ENCODE measurements at regions not wholly inside any gene's neighbourhood (a gene's known extent, or its start where the extent isn't known, plus 50 kb on each side); places are given as distances from the start of the nearest gene placed in this dataset.

DNA sequence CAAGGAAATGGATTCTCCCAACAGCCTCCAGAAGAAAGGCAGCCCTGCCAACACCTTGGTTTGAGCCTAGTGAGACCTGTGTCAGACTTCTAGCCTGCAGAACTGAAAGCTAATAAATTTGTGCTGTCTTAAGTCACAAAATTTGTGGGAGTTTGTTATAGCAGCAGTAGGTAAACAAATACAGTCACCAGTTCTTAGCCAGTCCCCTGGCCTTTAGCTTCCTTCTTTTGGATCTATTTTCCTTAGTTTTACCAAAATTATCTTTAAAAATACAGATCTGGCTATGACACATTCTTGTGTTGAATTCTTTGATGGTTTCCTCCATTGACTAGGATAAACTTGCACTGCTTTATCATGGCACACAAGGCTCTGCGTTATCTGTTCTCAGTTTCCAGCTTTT is 697.9 kb upstream of the FANCL start:
- no peaks in the 10 kb centered on the region for H3K36me3 ChIP-seq (replicated peaks in 1 of 2; ENCODE audit: control extremely low read depth in 1 of 2, control insufficient read depth in 1 of 2, extremely low read depth in 1 of 2, insufficient read depth in 2 of 2, low read length in 1 of 2)
- no peak overlapping the region for H2AFZ ChIP-seq (ENCODE audit: insufficient read depth, low read depth, low read length, poor library complexity, severe bottlenecking)
- H3K79me2 ChIP-seq (ENCODE audit: control insufficient read depth, insufficient read depth, low read length) = no peaks in the 10 kb centered on the region
- H3K27ac Mint-ChIP-seq = no peak overlapping the region
- H3K27ac ChIP-seq (ENCODE audit: low read length in 2 of 2) = no peak overlapping the region
- CTCF ChIA-PET = no interaction called here
- ATAC-seq (ENCODE audit: low read depth) = no peak
- H3K4me3 Mint-ChIP-seq = no peak overlapping the region
- peaks cover 9% of the 10 kb centered on the region for H3K27me3 Mint-ChIP-seq
- H3K4me1 ChIP-seq (ENCODE audit: control insufficient read depth in 2 of 2, insufficient read depth in 2 of 2, low read length in 2 of 2) = no peaks in the 10 kb centered on the region
- H3K27me3 ChIP-seq (replicated peaks in 1 of 4; ENCODE audit: control extremely low read depth in 1 of 4, control insufficient read depth in 3 of 4, insufficient read depth in 4 of 4, low read length in 3 of 4) = no peaks in the 10 kb centered on the region
- H3K4me3 ChIP-seq (ENCODE audit: control extremely low read depth in 1 of 5, extremely low read depth in 1 of 5, insufficient read depth in 1 of 5, low read depth in 2 of 5, low read length in 4 of 5) = no peak overlapping the region
- no peak for DNase-seq
- no peak overlapping the region for H3K4me2 ChIP-seq (replicated peaks; ENCODE audit: low read depth, low read length, poor library complexity, severe bottlenecking)
- intact Hi-C loops (cut with micrococcal nuclease) = no loop called here
- H3K9me3 Mint-ChIP-seq (ENCODE audit: insufficient read depth) = peaks cover 9% of the 10 kb centered on the region
- TF ChIP-seq EZH2 (IDR thresholded peaks at IDR 0.05; ENCODE audit: borderline replicate concordance, insufficient read depth, low read depth, low read length, poor library complexity, severe bottlenecking) = no peak
- TF ChIP-seq, protein P1, sequence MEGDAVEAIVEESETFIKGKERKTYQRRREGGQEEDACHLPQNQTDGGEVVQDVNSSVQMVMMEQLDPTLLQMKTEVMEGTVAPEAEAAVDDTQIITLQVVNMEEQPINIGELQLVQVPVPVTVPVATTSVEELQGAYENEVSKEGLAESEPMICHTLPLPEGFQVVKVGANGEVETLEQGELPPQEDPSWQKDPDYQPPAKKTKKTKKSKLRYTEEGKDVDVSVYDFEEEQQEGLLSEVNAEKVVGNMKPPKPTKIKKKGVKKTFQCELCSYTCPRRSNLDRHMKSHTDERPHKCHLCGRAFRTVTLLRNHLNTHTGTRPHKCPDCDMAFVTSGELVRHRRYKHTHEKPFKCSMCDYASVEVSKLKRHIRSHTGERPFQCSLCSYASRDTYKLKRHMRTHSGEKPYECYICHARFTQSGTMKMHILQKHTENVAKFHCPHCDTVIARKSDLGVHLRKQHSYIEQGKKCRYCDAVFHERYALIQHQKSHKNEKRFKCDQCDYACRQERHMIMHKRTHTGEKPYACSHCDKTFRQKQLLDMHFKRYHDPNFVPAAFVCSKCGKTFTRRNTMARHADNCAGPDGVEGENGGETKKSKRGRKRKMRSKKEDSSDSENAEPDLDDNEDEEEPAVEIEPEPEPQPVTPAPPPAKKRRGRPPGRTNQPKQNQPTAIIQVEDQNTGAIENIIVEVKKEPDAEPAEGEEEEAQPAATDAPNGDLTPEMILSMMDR (IDR thresholded peaks at IDR 0.05) = no peak
- WGBS (ENCODE audit: insufficient coverage) = no CpG with 5 or more reads among the region's 1 CpG
- POLR2A ChIA-PET = no interaction called here
- H4K20me1 ChIP-seq (ENCODE audit: control insufficient read depth, insufficient read depth, low read length, poor library complexity, severe bottlenecking) = no peaks in the 10 kb centered on the region
- H3K9me3 ChIP-seq (ENCODE audit: control extremely low read depth in 1 of 3, control insufficient read depth in 2 of 3, insufficient read depth in 1 of 3, low read length in 2 of 3) = peaks cover 0 to 9% (median 5%) of the 10 kb centered on the region in 3 donors
- no peak overlapping the region for H3K9ac ChIP-seq (ENCODE audit: low read length)
- H3K4me1 Mint-ChIP-seq = no peaks in the 10 kb centered on the region

DNA sequence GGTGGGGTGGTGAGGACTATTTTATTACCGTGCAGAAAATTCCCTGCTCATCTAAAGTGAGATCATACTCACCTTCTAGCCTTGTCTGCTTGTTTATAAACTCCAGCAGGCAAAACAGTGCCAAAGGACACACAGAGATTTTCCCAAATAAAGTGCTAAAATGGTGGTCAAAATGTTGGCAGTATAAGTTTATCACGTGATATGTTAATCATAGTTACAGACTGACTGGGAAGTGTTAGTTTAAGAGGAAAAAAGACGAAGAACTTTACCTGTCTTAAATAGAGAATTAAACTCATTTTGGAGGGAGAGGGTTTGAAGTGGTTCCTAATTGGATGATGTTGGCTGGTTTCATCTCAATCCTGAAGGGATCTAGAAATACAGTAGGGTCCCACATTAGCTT is 691.7 kb upstream of the FANCL start:
- Histone ChIP-seq H3K4me3 (ENCODE audit: control extremely low read depth in 1 of 5, extremely low read depth in 1 of 5, insufficient read depth in 1 of 5, low read depth in 2 of 5, low read length in 4 of 5) (no peak overlapping the region), H4K20me1 (ENCODE audit: control insufficient read depth, insufficient read depth, low read length, poor library complexity, severe bottlenecking) (no peaks in the 10 kb centered on the region), H3K36me3 (replicated peaks in 1 of 2; ENCODE audit: control extremely low read depth in 1 of 2, control insufficient read depth in 1 of 2, extremely low read depth in 1 of 2, insufficient read depth in 2 of 2, low read length in 1 of 2) (no peaks in the 10 kb centered on the region), H3K9ac (ENCODE audit: low read length) (no peak overlapping the region), H3K4me1 (ENCODE audit: control insufficient read depth in 2 of 2, insufficient read depth in 2 of 2, low read length in 2 of 2) (no peaks in the 10 kb centered on the region), H3K4me2 (replicated peaks; ENCODE audit: low read depth, low read length, poor library complexity, severe bottlenecking) (no peak overlapping the region), H2AFZ (ENCODE audit: insufficient read depth, low read depth, low read length, poor library complexity, severe bottlenecking) (no peak overlapping the region), H3K27ac (ENCODE audit: low read length in 2 of 2) (no peak overlapping the region), H3K27me3 (replicated peaks in 1 of 4; ENCODE audit: control extremely low read depth in 1 of 4, control insufficient read depth in 3 of 4, insufficient read depth in 4 of 4, low read length in 3 of 4) (no peaks in the 10 kb centered on the region), H3K79me2 (ENCODE audit: control insufficient read depth, insufficient read depth, low read length) (no peaks in the 10 kb centered on the region), H3K9me3 (ENCODE audit: control extremely low read depth in 1 of 3, control insufficient read depth in 2 of 3, insufficient read depth in 1 of 3, low read length in 2 of 3) (no peaks in the 10 kb centered on the region)
- Mint-ChIP-seq H3K4me3 (no peak overlapping the region), H3K9me3 (ENCODE audit: insufficient read depth) (no peaks in the 10 kb centered on the region), H3K27ac (no peak overlapping the region), H3K27me3 (peaks cover 6% of the 10 kb centered on the region), H3K4me1 (no peaks in the 10 kb centered on the region)
- ChIA-PET POLR2A (no interaction called here), CTCF (no interaction called here)
- DNase-seq (no peak), ATAC-seq (ENCODE audit: low read depth) (no peak)
- no peak for TF ChIP-seq EZH2 (IDR thresholded peaks at IDR 0.05; ENCODE audit: borderline replicate concordance, insufficient read depth, low read depth, low read length, poor library complexity, severe bottlenecking)
- TF ChIP-seq, protein P1 (IDR thresholded peaks at IDR 0.05) = no peak
- WGBS (ENCODE audit: insufficient coverage) = no CpG with 5 or more reads among the region's 3 CpGs
- intact Hi-C loops (cut with micrococcal nuclease) = no loop called here
